ENCODE measurements at regions not wholly inside any gene's neighbourhood (a gene's known extent, or its start where the extent isn't known, plus 50 kb on each side); places are given as distances from the start of the nearest gene placed in this dataset.

- TF ChIP-seq POLR2A (IDR thresholded peaks at IDR 0.05; ENCODE audit: borderline replicate concordance, extremely low read depth, insufficient read depth, insufficient read length), result no peak
- TF ChIP-seq CBX3 (IDR thresholded peaks at IDR 0.05; ENCODE audit: low read depth), result no peak
- no peak for TF ChIP-seq EZH2phosphoT487 (IDR thresholded peaks at IDR 0.05; ENCODE audit: borderline replicate concordance)
- TF ChIP-seq TCF7L2 (IDR thresholded peaks at IDR 0.05; ENCODE audit: borderline replicate concordance, extremely low read depth, insufficient read depth, insufficient read length), result no peak
- no peak for TF ChIP-seq REST (IDR thresholded peaks at IDR 0.05; ENCODE audit: low read depth)
- no peak for TF ChIP-seq ELF1 (IDR thresholded peaks at IDR 0.05; ENCODE audit: borderline replicate concordance, low read depth)
- TF ChIP-seq CTCF (IDR thresholded peaks at IDR 0.05 in 2 of 3, conservative IDR thresholded peaks at IDR 0.05 in 1 of 3; ENCODE audit: borderline replicate concordance in 1 of 3, insufficient read depth in 1 of 3, low read depth in 2 of 3, low read length in 2 of 3), result no peak
- no peak for TF ChIP-seq CEBPB (IDR thresholded peaks at IDR 0.05; ENCODE audit: low read depth)
- TF ChIP-seq MAX (IDR thresholded peaks at IDR 0.05), result no peak
- TF ChIP-seq RAD21 (IDR thresholded peaks at IDR 0.05; ENCODE audit: low read depth), result no peak
- TF ChIP-seq EZH2 (IDR thresholded peaks at IDR 0.05), result no peak
- TF ChIP-seq SRF (IDR thresholded peaks at IDR 0.05; ENCODE audit: low read depth), result no peak
- TF ChIP-seq YY1 (IDR thresholded peaks at IDR 0.05; ENCODE audit: extremely low read depth, insufficient replicate concordance, low read depth, low read length), result no peak
- no peak for TF ChIP-seq ATF3 (IDR thresholded peaks at IDR 0.05)
- TF ChIP-seq JUND (IDR thresholded peaks at IDR 0.05), result no peak
- Histone ChIP-seq H4K20me1 (ENCODE audit: insufficient read depth) (no peaks in the 10 kb centered on the region), H3K27ac (ENCODE audit: low read depth, low read length) (no peak overlapping the region), H3K4me2 (ENCODE audit: low read length) (no peak overlapping the region), H3K9me2 (ENCODE audit: insufficient read depth) (no peaks in the 10 kb centered on the region), H3K4me1 (ENCODE audit: control insufficient read depth in 1 of 2, insufficient read depth in 2 of 2, low read length in 2 of 2) (peaks cover 7 to 18% of the 10 kb centered on the region in 2 experiments; a peak in 3 of 4 replicates), H2AFZ (ENCODE audit: low read depth, low read length, poor library complexity, severe bottlenecking) (no peak overlapping the region), H3K9ac (ENCODE audit: low read length) (no peak overlapping the region), H3K79me2 (ENCODE audit: insufficient read depth, low read length) (no peaks in the 10 kb centered on the region), H3K4me3 (replicated peaks in 1 of 2; ENCODE audit: low read depth in 1 of 2, low read length in 2 of 2) (no peak overlapping the region), H3K27me3 (ENCODE audit: insufficient read depth, low read length) (peaks cover 6% of the 10 kb centered on the region; the same call in 1 of the 2 replicates), H3K36me3 (ENCODE audit: control insufficient read depth in 1 of 2, insufficient read depth in 2 of 2, low read length in 2 of 2) (no peaks in the 10 kb centered on the region), H3K9me3 (ENCODE audit: control insufficient read depth in 1 of 2, insufficient read depth in 1 of 2, low read depth in 1 of 2, low read length in 2 of 2) (no peaks in the 10 kb centered on the region)
- no peak for ATAC-seq
- ChIA-PET CTCF (no interaction called here), POLR2A (no interaction called here), RAD21 (ENCODE audit: low non-redundant PET in 1 of 2, low total read pairs in 2 of 2, uncharacterized antibody in 2 of 2, unreplicated experiment in 2 of 2) (no interaction called here)
- intact Hi-C loops (cut with micrococcal nuclease), result no loop called here
- no TSS peak for BruUV-seq (replicated peaks)
- DNase-seq (ENCODE audit: low read depth, low spot score), result no peak
Observed at GRCh38 chr9:129398101-129398960, 220.3 kb upstream of the IER5L start.
